ENCODE measurements at regions not wholly inside any gene's neighbourhood (a gene's known extent, or its start where the extent isn't known, plus 50 kb on each side); places are given as distances from the start of the nearest gene placed in this dataset.
"Not testable (repeated sequence)": the region's sequence is repeated elsewhere in the genome, so short reads cannot be mapped to it uniquely, and the experiment has no call there.

DNA sequence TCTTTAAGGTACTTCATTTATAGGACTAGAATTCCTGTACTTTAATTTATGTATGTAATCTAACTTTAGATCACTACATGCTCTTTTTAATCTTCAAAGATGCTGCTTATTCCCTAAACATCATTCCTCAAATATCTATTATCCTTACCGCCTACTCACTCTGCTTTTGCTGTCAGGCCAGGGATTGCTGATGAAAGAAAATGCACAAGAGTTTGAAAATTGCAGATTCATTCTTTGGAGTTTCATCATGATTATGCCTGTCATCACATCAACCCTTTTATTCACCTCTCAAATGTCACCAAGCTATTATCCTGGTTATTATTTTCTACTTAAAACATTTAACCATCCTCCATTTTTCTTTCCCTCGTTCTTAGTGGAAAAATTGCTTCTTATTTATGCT, 802.7 kb downstream of the METTL15 start:
- no peaks in the 10 kb centered on the region for H3K4me1 ChIP-seq (ENCODE audit: insufficient read depth, low read length)
- no peak overlapping the region for H3K9ac ChIP-seq (ENCODE audit: low read depth, low read length)
- no peaks in the 10 kb centered on the region; the same call in 1 of the 2 replicates for H3K36me3 ChIP-seq (ENCODE audit: insufficient read depth, low read length)
- no peaks in the 10 kb centered on the region for H3K9me3 ChIP-seq (ENCODE audit: control insufficient read depth, insufficient read depth, low read length)

DNA sequence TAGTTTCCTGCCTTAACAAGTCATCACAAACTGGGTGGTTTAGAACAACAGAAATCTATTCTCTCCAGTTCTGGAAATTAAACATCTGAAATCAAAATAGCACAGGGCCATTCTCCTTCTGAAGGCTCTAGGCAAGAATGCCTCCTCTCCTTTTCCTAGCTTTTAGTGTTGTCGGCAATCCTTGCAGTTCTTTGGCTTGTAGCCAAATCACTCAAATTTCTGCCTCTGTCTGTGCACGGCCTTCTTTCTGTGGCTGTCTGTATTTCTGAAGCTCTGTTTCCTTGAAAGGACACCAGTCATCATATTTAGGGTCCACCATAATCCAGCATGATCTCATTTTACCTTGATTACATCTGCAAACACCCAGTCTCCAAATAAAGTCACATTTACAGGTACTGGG, 795.5 kb downstream of the METTL15 start:
- Histone ChIP-seq H3K4me1 (ENCODE audit: insufficient read depth, low read length) (no peaks in the 10 kb centered on the region), H3K36me3 (ENCODE audit: insufficient read depth, low read length) (no peaks in the 10 kb centered on the region), H3K9ac (ENCODE audit: low read depth, low read length) (no peak overlapping the region), H3K9me3 (ENCODE audit: control insufficient read depth, insufficient read depth, low read length) (no peaks in the 10 kb centered on the region)

- Histone ChIP-seq H3K9me3 (ENCODE audit: control insufficient read depth, insufficient read depth, low read length) (no peaks in the 10 kb centered on the region), H3K36me3 (ENCODE audit: insufficient read depth, low read length) (no peaks in the 10 kb centered on the region), H3K9ac (ENCODE audit: low read depth, low read length) (no peak overlapping the region), H3K4me1 (ENCODE audit: insufficient read depth, low read length) (no peaks in the 10 kb centered on the region)
These were observed 792.2 kb downstream of the METTL15 start for GRCh38 chr11:28900427-28900826.

DNA sequence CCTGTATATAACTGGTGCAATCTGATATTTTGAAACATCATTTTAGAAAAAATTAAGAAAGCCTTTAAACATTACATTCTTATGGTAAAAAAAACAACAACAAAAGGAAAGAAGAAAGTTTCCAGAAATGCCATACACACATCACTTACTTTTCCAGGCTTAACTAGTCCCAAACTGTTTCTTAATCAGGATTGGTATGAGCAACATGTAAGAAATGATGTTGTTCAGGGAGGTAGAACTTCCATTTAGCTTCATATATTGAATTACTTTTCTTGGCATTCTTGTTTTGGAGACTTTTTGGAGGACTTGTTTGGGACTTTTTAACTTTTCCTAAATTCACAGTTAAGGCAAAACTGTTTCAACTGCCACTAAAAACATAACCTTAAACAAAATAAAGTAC, 791.5 kb downstream of the METTL15 start:
- no peak overlapping the region for H3K9ac ChIP-seq (ENCODE audit: low read depth, low read length)
- H3K4me1 ChIP-seq (ENCODE audit: insufficient read depth, low read length), result no peaks in the 10 kb centered on the region
- no peaks in the 10 kb centered on the region for H3K9me3 ChIP-seq (ENCODE audit: control insufficient read depth, insufficient read depth, low read length)
- no peaks in the 10 kb centered on the region for H3K36me3 ChIP-seq (ENCODE audit: insufficient read depth, low read length)

DNA sequence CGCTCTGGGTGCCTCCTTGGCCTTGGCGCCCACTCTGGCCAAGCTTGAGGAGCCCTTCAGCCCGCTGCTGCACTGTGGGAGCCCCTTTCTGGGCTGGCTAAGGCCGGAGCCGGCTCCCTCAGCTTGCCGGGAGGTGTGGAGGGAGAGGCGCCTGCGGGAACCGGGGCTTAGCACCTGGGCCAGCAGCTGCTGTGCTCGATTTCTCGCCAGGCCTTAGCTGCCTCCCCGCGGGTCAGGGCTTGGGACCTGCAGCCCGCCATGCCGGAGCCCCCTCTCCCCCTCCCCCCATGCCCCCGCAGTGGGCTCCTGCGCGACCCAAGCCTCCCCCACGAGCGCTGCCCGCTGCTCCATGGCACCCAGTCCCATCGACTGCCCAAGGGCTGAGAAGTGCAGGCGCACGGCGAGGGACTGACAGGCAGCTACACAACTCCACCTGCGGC, 782.4 kb downstream of the METTL15 start:
- not testable (repeated sequence) for H3K9me3 ChIP-seq (ENCODE audit: control insufficient read depth, insufficient read depth, low read length); H3K4me1 ChIP-seq (ENCODE audit: insufficient read depth, low read length)

GRCh38 chr11:28887681-28888080, 779.5 kb downstream of the METTL15 start:
- H3K4me1 ChIP-seq (ENCODE audit: insufficient read depth, low read length), result no peaks in the 10 kb centered on the region
- no peak overlapping the region for H3K9ac ChIP-seq (ENCODE audit: low read depth, low read length)
- H3K9me3 ChIP-seq (ENCODE audit: control insufficient read depth, insufficient read depth, low read length), result no peaks in the 10 kb centered on the region
- no peaks in the 10 kb centered on the region for H3K36me3 ChIP-seq (ENCODE audit: insufficient read depth, low read length)

More for the DNA sequence above, 782.4 kb downstream of the METTL15 start:
- not testable (repeated sequence) for H3K36me3 ChIP-seq (ENCODE audit: insufficient read depth, low read length); H3K9ac ChIP-seq (ENCODE audit: low read depth, low read length)

GRCh38 chr11:28879869-28880268, 771.7 kb downstream of the METTL15 start:
- H3K36me3 ChIP-seq (ENCODE audit: insufficient read depth, low read length), result no peaks in the 10 kb centered on the region
- H3K9me3 ChIP-seq (ENCODE audit: control insufficient read depth, insufficient read depth, low read length), result no peaks in the 10 kb centered on the region
- H3K4me1 ChIP-seq (ENCODE audit: insufficient read depth, low read length), result no peaks in the 10 kb centered on the region
- no peak overlapping the region for H3K9ac ChIP-seq (ENCODE audit: low read depth, low read length)

DNA sequence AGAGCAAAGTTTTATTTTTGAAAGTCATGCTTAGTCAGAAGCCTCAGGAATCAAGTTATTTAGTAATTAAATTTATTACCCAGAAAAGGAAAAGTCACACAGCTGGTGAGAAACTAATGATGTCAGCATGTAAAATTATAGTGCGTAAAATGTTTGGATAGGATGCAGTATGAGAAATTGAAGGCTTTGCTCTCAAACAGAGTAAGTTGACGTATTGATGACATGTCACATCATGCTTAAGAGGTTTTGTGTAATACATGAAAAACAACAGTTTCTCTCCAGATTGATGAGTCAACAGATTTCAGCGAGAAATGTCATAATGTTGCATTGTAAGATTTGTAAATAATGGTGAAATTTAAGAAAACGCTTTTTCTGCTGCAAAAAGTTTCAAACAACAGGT, 769.8 kb downstream of the METTL15 start:
- Histone ChIP-seq H3K36me3 (ENCODE audit: insufficient read depth, low read length) (no peaks in the 10 kb centered on the region), H3K4me1 (ENCODE audit: insufficient read depth, low read length) (no peaks in the 10 kb centered on the region), H3K9me3 (ENCODE audit: control insufficient read depth, insufficient read depth, low read length) (no peaks in the 10 kb centered on the region), H3K9ac (ENCODE audit: low read depth, low read length) (no peak overlapping the region)

GRCh38 chr11:28877340-28877739, 769.2 kb downstream of the METTL15 start:
- Histone ChIP-seq H3K9me3 (ENCODE audit: control insufficient read depth, insufficient read depth, low read length) (no peaks in the 10 kb centered on the region), H3K9ac (ENCODE audit: low read depth, low read length) (no peak overlapping the region), H3K4me1 (ENCODE audit: insufficient read depth, low read length) (no peaks in the 10 kb centered on the region), H3K36me3 (ENCODE audit: insufficient read depth, low read length) (no peaks in the 10 kb centered on the region)

DNA sequence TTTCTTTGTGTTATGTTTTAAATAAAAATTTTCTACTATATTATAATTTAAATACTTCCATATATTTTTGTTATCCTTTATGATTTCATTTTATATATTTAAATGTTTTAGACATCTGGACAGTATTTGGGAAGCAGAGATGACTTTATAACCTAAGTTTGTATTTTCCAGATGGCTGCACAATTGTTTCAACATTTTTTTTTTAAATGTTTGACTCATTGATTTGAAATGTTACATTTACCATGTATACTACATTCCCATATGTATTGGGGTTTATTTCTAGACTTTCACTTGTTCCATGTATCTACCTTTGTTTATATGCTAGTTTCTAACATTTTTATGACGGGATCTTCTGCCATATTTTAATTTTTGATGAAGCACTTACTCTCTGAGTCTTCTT, 766.5 kb downstream of the METTL15 start:
- H3K9me3 ChIP-seq (ENCODE audit: control insufficient read depth, insufficient read depth, low read length), result no peaks in the 10 kb centered on the region
- H3K9ac ChIP-seq (ENCODE audit: low read depth, low read length), result no peak overlapping the region
- H3K36me3 ChIP-seq (ENCODE audit: insufficient read depth, low read length), result no peaks in the 10 kb centered on the region
- H3K4me1 ChIP-seq (ENCODE audit: insufficient read depth, low read length), result no peaks in the 10 kb centered on the region

DNA sequence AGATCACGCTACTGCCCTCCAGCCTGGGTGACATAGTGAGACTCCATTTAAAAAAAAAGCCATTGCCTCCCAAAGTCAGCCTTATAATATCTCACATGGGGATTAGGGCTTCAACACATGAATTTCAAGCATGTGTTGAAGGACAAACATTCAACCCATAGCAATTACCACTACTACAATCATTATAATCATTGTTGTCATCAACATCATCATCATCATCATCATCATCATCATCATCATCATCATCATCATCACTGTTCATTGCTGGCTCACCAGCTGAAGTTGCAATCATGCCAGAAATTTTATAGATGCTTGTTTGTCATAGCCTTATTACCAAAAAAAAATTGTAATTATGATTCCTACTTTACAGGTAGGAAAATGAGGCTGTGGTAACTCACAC, 762.9 kb downstream of the METTL15 start:
- H3K36me3 ChIP-seq (ENCODE audit: insufficient read depth, low read length), result no peaks in the 10 kb centered on the region
- H3K4me1 ChIP-seq (ENCODE audit: insufficient read depth, low read length), result no peaks in the 10 kb centered on the region
- no peaks in the 10 kb centered on the region for H3K9me3 ChIP-seq (ENCODE audit: control insufficient read depth, insufficient read depth, low read length)
- no peak overlapping the region for H3K9ac ChIP-seq (ENCODE audit: low read depth, low read length)

- Histone ChIP-seq H3K36me3 (ENCODE audit: insufficient read depth, low read length) (no peaks in the 10 kb centered on the region), H3K9ac (ENCODE audit: low read depth, low read length) (no peak overlapping the region), H3K4me1 (ENCODE audit: insufficient read depth, low read length) (peaks cover 9% of the 10 kb centered on the region; the same call in 1 of the 2 replicates), H3K9me3 (ENCODE audit: control insufficient read depth, insufficient read depth, low read length) (no peaks in the 10 kb centered on the region)
These were observed 755.2 kb downstream of the METTL15 start for GRCh38 chr11:28863422-28863821.

- Histone ChIP-seq H3K9ac (ENCODE audit: low read depth, low read length) (no peak overlapping the region), H3K36me3 (ENCODE audit: insufficient read depth, low read length) (no peaks in the 10 kb centered on the region), H3K9me3 (ENCODE audit: control insufficient read depth, insufficient read depth, low read length) (peaks cover 3% of the 10 kb centered on the region; the same call in 1 of the 2 replicates), H3K4me1 (ENCODE audit: insufficient read depth, low read length) (peaks cover 9% of the 10 kb centered on the region; the same call in 1 of the 2 replicates)
These were observed 752.7 kb downstream of the METTL15 start for GRCh38 chr11:28860893-28861292.

GRCh38 chr11:28858076-28858475, 749.9 kb downstream of the METTL15 start:
- H3K36me3 ChIP-seq (ENCODE audit: insufficient read depth, low read length), result no peaks in the 10 kb centered on the region
- no peak overlapping the region for H3K9ac ChIP-seq (ENCODE audit: low read depth, low read length)
- peaks cover 7% of the 10 kb centered on the region for H3K9me3 ChIP-seq (ENCODE audit: control insufficient read depth, insufficient read depth, low read length)
- peaks cover 9% of the 10 kb centered on the region; the same call in 1 of the 2 replicates for H3K4me1 ChIP-seq (ENCODE audit: insufficient read depth, low read length)

GRCh38 chr11:28849053-28849452, 740.9 kb downstream of the METTL15 start:
- Histone ChIP-seq H3K36me3 (ENCODE audit: insufficient read depth, low read length) (no peaks in the 10 kb centered on the region), H3K4me1 (ENCODE audit: insufficient read depth, low read length) (no peaks in the 10 kb centered on the region), H3K9me3 (ENCODE audit: control insufficient read depth, insufficient read depth, low read length) (peaks cover 26% of the 10 kb centered on the region), H3K9ac (ENCODE audit: low read depth, low read length) (no peak overlapping the region)

- H3K9me3 ChIP-seq (ENCODE audit: control insufficient read depth, insufficient read depth, low read length), result peaks cover 4% of the 10 kb centered on the region; the same call in 1 of the 2 replicates
- no peaks in the 10 kb centered on the region for H3K4me1 ChIP-seq (ENCODE audit: insufficient read depth, low read length)
- no peaks in the 10 kb centered on the region for H3K36me3 ChIP-seq (ENCODE audit: insufficient read depth, low read length)
- no peak overlapping the region for H3K9ac ChIP-seq (ENCODE audit: low read depth, low read length)
These were observed 734.5 kb downstream of the METTL15 start for GRCh38 chr11:28842716-28843115.
